Erythroblast (primary cell): ENCODE measurements at regions not wholly inside any gene's neighbourhood (a gene's known extent, or its start where the extent isn't known, plus 50 kb on each side); places are given as distances from the start of the nearest gene placed in this dataset.

Experiments used
- GATA1 ChIP-seq: IDR thresholded peaks from 2 replicates; pipeline ENCODE4 v1.6.1; 2011; ENCODE audit warnings: low read depth, mild to moderate bottlenecking, control low read depth, low read length, moderate library complexity
- POLR2A ChIP-seq: IDR thresholded peaks from 2 replicates; pipeline ENCODE4 v1.6.1; 2011; ENCODE audit warnings: mild to moderate bottlenecking, low read length

DNA sequence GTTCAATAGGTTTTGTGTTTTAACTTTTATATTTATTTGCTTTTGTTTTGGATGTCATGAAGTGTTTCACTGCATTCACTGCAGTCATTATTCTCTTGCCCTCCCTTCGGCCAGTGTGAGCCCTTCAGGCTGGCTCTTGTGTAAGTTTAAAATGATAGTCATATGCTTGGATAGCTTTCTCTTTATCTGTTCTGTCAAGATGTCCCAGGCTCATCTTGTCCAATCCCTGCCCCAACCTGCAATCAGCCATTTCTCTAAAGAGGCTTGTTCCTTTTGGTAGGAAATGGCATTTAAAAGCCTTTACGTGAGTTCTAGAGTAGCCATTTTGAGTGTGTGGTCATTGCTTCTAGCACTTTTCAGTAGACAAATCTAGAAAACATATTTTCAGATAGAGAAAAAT is 238.0 kb upstream of the SLC39A10 start:
- TF ChIP-seq POLR2A = no peak
- no peak for TF ChIP-seq GATA1
